NCI-H128 (cell line): ENCODE measurements at regions not wholly inside any gene's neighbourhood (a gene's known extent, or its start where the extent isn't known, plus 50 kb on each side); places are given as distances from the start of the nearest gene placed in this dataset.

Experiments used
- DNase-seq: peaks from one replicate; lab custom pipeline; 2025; ENCODE audit not compliant: unreplicated experiment; lab: John Stamatoyannopoulos, UW

GRCh38 chr12:91818227-91819131 lies 327.2 kb downstream of the BTG1 start:
- DNase-seq, result no peak

GRCh38 chr12:91817517-91817916 lies 328.1 kb downstream of the BTG1 start:
- no peak for DNase-seq

- no peak for DNase-seq
Observed at GRCh38 chr12:91813701-91814100, 331.9 kb downstream of the BTG1 start.

- no peak for DNase-seq
Observed at GRCh38 chr12:91811481-91812287, 334.0 kb downstream of the BTG1 start.

GRCh38 chr12:91810531-91811451 lies 334.9 kb downstream of the BTG1 start:
- no peak for DNase-seq

- DNase-seq, result no peak
Observed at GRCh38 chr12:91810077-91810476, 335.6 kb downstream of the BTG1 start.

GRCh38 chr12:91805031-91805430 lies 340.6 kb downstream of the BTG1 start:
- DNase-seq, result no peak

- DNase-seq, result no peak
Observed at GRCh38 chr12:91804533-91804932, 341.1 kb downstream of the BTG1 start.

- no peak for DNase-seq
Observed at GRCh38 chr12:91801048-91801447, 344.6 kb downstream of the BTG1 start.

- DNase-seq, result no peak
Observed at GRCh38 chr12:91793676-91794075, 352.0 kb downstream of the BTG1 start.

- no peak for DNase-seq
Observed at GRCh38 chr12:91792597-91792996, 353.0 kb downstream of the BTG1 start.

GRCh38 chr12:91786499-91787272 lies 359.0 kb downstream of the BTG1 start:
- DNase-seq, result no peak

GRCh38 chr12:91785655-91786498 lies 359.8 kb downstream of the BTG1 start:
- no peak for DNase-seq

GRCh38 chr12:91781114-91781513 lies 364.5 kb downstream of the BTG1 start:
- no peak for DNase-seq

GRCh38 chr12:91778938-91779400 lies 366.7 kb downstream of the BTG1 start:
- DNase-seq, result no peak

- no peak for DNase-seq
Observed at GRCh38 chr12:91778091-91778832, 367.4 kb downstream of the BTG1 start.

- no peak for DNase-seq
Observed at GRCh38 chr12:91777268-91777992, 368.2 kb downstream of the BTG1 start.

GRCh38 chr12:91774434-91774921 lies 371.2 kb downstream of the BTG1 start:
- DNase-seq, result no peak
